ENCODE measurements at regions not wholly inside any gene's neighbourhood (a gene's known extent, or its start where the extent isn't known, plus 50 kb on each side); places are given as distances from the start of the nearest gene placed in this dataset.

DNA sequence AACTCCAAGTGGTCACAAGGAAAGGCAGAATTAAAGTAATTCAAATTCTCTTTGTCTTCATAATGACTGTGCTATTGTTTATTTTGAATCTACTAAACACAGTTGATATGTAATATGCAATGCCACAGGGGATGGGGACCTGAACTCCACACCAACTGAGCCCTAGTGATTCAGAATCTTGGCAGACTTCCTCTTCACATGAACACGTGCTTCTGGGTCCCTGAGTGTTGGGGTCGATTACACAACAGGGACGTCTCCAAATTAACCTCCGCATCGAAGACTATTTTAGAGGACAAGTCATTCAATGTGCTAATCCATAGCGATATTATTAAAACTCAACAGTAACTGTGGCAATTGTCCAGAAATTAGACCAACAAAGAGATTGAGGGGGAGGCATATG lies 95.3 kb upstream of the CARD11 start:
- H3K4me3 ChIP-seq (replicated peaks in 1 of 4; ENCODE audit: control extremely low read depth in 1 of 4, insufficient read depth in 1 of 4, low read depth in 3 of 4, low read length in 4 of 4): no peak overlapping the region
- H3K79me2 ChIP-seq (ENCODE audit: control insufficient read depth, insufficient read depth, low read length): no peaks in the 10 kb centered on the region
- no peaks in the 10 kb centered on the region for H3K27me3 ChIP-seq (ENCODE audit: control insufficient read depth, insufficient read depth, low read length)
- no peak overlapping the region for H2AFZ ChIP-seq (ENCODE audit: low read length)
- no peaks in the 10 kb centered on the region for H3K36me3 ChIP-seq (ENCODE audit: control insufficient read depth, insufficient read depth, low read length)
- no peaks in the 10 kb centered on the region for H3K4me1 ChIP-seq (ENCODE audit: control insufficient read depth, extremely low read depth, insufficient read depth, low read length)
- H3K9me3 ChIP-seq (ENCODE audit: control insufficient read depth, insufficient read depth, low read depth, low read length): no peaks in the 10 kb centered on the region
- no peak for TF ChIP-seq CTCF (conservative IDR thresholded peaks at IDR 0.05 in 1 of 2, IDR thresholded peaks at IDR 0.05 in 1 of 2; ENCODE audit: low read depth in 1 of 2, low read length in 2 of 2)
- TF ChIP-seq EZH2 (IDR thresholded peaks at IDR 0.05; ENCODE audit: low read length, missing control alignments): no peak
- peak; percentile 6 to 48 for DNase-seq (ENCODE audit: low read depth in 2 of 2)
- no peak overlapping the region for H3K9ac ChIP-seq (ENCODE audit: insufficient read depth, low read length)
- no peak overlapping the region for H3K27ac ChIP-seq (ENCODE audit: insufficient read depth, low read length)
- H4K20me1 ChIP-seq (ENCODE audit: control insufficient read depth, extremely low read depth, insufficient read depth, low read length): no peaks in the 10 kb centered on the region
- no peak overlapping the region for H3K4me2 ChIP-seq (ENCODE audit: extremely low read depth, insufficient read depth, low read length)

- TF ChIP-seq CTCF (conservative IDR thresholded peaks at IDR 0.05 in 1 of 2, IDR thresholded peaks at IDR 0.05 in 1 of 2; ENCODE audit: low read depth in 1 of 2, low read length in 2 of 2): no peak
- TF ChIP-seq EZH2 (IDR thresholded peaks at IDR 0.05; ENCODE audit: low read length, missing control alignments): no peak
- H2AFZ ChIP-seq (ENCODE audit: low read length): no peak overlapping the region
- no peaks in the 10 kb centered on the region for H3K4me1 ChIP-seq (ENCODE audit: control insufficient read depth, extremely low read depth, insufficient read depth, low read length)
- no peak overlapping the region for H3K27ac ChIP-seq (ENCODE audit: insufficient read depth, low read length)
- no peaks in the 10 kb centered on the region for H3K27me3 ChIP-seq (ENCODE audit: control insufficient read depth, insufficient read depth, low read length)
- H4K20me1 ChIP-seq (ENCODE audit: control insufficient read depth, extremely low read depth, insufficient read depth, low read length): no peaks in the 10 kb centered on the region
- H3K4me3 ChIP-seq (replicated peaks in 1 of 4; ENCODE audit: control extremely low read depth in 1 of 4, insufficient read depth in 1 of 4, low read depth in 3 of 4, low read length in 4 of 4): no peak overlapping the region
- H3K4me2 ChIP-seq (ENCODE audit: extremely low read depth, insufficient read depth, low read length): no peak overlapping the region
- H3K9me3 ChIP-seq (ENCODE audit: control insufficient read depth, insufficient read depth, low read depth, low read length): no peaks in the 10 kb centered on the region
- no peak for DNase-seq (ENCODE audit: low read depth in 2 of 2)
- no peak overlapping the region for H3K9ac ChIP-seq (ENCODE audit: insufficient read depth, low read length)
- H3K36me3 ChIP-seq (ENCODE audit: control insufficient read depth, insufficient read depth, low read length): no peaks in the 10 kb centered on the region
- H3K79me2 ChIP-seq (ENCODE audit: control insufficient read depth, insufficient read depth, low read length): no peaks in the 10 kb centered on the region
Observed at GRCh38 chr7:3140834-3141233, 97.2 kb upstream of the CARD11 start.

GRCh38 chr7:3141326-3141725 lies 97.7 kb upstream of the CARD11 start:
- H3K9ac ChIP-seq (ENCODE audit: insufficient read depth, low read length): no peak overlapping the region
- TF ChIP-seq CTCF (conservative IDR thresholded peaks at IDR 0.05 in 1 of 2, IDR thresholded peaks at IDR 0.05 in 1 of 2; ENCODE audit: low read depth in 1 of 2, low read length in 2 of 2) (no peak), EZH2 (IDR thresholded peaks at IDR 0.05; ENCODE audit: low read length, missing control alignments) (no peak)

More at GRCh38 chr7:3141326-3141725, 97.7 kb upstream of the CARD11 start:
- no peaks in the 10 kb centered on the region for H3K9me3 ChIP-seq (ENCODE audit: control insufficient read depth, insufficient read depth, low read depth, low read length)
- no peaks in the 10 kb centered on the region for H3K4me1 ChIP-seq (ENCODE audit: control insufficient read depth, extremely low read depth, insufficient read depth, low read length)
- H3K4me3 ChIP-seq (replicated peaks in 1 of 4; ENCODE audit: control extremely low read depth in 1 of 4, insufficient read depth in 1 of 4, low read depth in 3 of 4, low read length in 4 of 4): no peak overlapping the region
- no peak overlapping the region for H3K4me2 ChIP-seq (ENCODE audit: extremely low read depth, insufficient read depth, low read length)
- no peak for DNase-seq (ENCODE audit: low read depth in 2 of 2)
- H3K79me2 ChIP-seq (ENCODE audit: control insufficient read depth, insufficient read depth, low read length): no peaks in the 10 kb centered on the region
- H2AFZ ChIP-seq (ENCODE audit: low read length): no peak overlapping the region
- no peaks in the 10 kb centered on the region for H3K27me3 ChIP-seq (ENCODE audit: control insufficient read depth, insufficient read depth, low read length)
- H3K36me3 ChIP-seq (ENCODE audit: control insufficient read depth, insufficient read depth, low read length): no peaks in the 10 kb centered on the region
- H4K20me1 ChIP-seq (ENCODE audit: control insufficient read depth, extremely low read depth, insufficient read depth, low read length): no peaks in the 10 kb centered on the region
- H3K27ac ChIP-seq (ENCODE audit: insufficient read depth, low read length): no peak overlapping the region

All from fibroblast of lung (primary cell).